HG02588 (cell line): ENCODE measurements at regions not wholly inside any gene's neighbourhood (a gene's known extent, or its start where the extent isn't known, plus 50 kb on each side); places are given as distances from the start of the nearest gene placed in this dataset.
"Not testable (repeated sequence)": the region's sequence is repeated elsewhere in the genome, so short reads cannot be mapped to it uniquely, and the experiment has no call there.

Experiments used
- ATAC-seq: cut with Tn5 transposase; IDR thresholded peaks from one replicate; pipeline ENCODE4 v1.9.1; 2021; ENCODE audit warnings: mild to moderate bottlenecking, moderate library complexity; ENCODE audit not compliant: unreplicated experiment

DNA sequence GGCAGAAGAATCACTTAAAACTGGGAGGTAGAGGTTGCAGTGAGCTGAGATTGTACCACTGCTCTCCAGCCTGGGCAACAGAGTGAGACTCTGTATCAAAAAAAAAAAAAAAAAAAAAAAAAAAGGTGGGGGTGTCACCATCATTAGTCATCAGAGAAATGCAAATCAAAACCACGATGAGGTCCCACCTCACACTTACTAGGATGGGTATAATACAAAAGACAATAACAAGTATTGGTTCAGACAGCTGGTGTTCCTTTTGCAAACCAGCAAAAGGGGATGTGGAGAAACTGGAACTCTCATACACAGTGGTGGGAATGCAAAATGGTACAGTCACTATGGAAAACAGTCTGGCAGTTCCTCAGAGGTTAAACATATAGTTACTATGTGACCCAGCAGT lies 78.7 kb upstream of the TSC22D2 start:
- no peak for ATAC-seq

DNA sequence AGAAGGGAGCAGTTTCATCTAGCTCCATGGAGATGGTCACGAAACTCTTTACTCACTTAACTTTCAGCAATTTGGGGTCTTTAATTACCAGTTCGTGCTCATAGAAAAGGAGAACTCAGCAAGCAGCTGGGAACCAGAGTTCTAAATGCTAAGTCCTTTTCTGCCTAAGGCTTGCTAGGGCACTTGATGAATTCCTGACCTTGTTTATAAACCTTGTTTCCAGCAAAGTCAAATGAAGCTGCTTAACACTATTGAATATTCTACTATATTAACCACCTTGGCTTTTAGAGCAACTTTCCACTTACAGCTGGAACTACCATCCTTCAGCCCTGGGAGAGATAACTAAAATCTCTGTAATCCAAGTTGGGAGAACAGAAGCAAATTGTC lies 79.5 kb upstream of the TSC22D2 start:
- ATAC-seq, result no peak

DNA sequence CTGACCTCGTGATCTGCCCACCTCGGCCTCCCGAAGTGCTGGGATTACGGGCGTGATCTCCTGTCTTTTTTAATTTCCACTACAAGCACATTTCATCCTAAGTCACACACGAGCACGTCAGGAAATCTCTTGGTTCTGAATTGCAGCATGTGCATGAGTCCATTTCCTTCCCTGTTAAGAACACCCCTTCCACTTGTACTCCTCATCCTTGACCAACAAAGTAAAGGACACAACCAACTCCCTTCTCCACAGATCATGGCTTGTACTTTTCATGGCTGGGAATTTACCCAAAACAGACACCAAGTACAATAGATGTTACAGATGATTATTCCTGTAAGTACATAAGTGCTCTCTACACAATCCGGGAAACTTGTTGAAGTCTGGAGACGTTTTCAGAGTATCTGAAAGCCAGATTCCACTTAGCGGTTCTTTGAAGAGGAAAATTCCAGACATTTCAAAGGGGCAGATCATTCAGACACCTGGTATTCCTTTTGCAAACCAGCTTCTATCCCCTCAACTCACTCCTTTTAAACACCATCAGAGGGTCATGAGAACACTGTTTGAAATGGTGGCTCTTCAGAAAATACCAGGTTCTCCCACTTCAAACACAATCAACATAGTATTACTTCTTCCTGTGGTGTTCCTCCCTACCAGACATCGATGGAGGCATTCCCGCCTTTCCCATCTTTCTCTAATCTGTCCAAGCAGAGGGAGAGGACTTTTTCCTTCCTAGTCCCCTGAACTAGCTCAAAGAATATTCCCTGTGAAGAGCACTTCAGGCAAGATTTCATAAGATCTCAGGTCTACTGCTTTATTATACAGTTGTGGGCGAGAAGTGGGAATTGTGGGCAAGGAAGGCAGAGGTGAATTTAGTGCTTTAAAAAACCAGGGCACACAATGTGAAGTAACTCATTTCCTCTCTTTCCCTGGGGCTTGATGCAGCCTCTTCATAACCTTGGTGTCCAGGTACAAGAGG lies 80.1 kb upstream of the TSC22D2 start:
- ATAC-seq, result no peak

DNA sequence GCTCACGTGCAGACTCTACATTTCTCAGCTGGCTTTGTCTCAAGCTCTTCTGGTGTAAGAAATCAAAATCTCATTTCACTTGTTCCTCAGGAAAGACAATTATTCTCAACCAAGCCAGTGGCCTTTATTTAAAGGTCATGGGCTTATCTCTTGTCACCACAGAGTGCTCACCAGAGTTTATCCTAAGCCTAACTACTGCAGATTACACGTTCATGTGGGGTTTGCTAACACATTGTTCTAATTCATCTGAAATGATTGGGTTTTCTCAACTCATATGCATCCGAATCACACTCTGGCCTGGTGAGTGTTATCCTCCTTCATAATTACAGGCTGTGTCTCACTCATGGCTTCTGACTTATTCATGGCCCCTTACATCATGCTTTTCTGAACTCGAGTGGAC lies 83.3 kb upstream of the TSC22D2 start:
- no peak for ATAC-seq

DNA sequence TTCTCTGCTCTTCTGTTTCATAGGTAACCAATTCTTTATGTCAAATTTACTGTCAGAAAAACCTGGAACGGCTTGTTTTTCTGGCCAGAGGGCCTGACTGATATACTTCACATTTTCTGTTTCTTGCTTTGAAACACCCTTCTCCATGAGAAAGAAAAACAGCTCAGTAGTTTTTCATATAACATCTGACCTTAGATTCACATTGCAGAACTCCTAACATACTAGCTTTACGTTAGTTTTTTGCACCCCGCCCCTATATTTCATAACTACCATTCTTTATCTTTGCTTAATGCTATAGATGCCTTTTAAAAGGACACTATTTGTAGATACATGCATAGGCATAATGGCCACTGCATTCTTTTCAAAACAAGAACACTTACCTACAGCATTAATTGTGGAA lies 83.9 kb upstream of the TSC22D2 start:
- ATAC-seq, result no peak

DNA sequence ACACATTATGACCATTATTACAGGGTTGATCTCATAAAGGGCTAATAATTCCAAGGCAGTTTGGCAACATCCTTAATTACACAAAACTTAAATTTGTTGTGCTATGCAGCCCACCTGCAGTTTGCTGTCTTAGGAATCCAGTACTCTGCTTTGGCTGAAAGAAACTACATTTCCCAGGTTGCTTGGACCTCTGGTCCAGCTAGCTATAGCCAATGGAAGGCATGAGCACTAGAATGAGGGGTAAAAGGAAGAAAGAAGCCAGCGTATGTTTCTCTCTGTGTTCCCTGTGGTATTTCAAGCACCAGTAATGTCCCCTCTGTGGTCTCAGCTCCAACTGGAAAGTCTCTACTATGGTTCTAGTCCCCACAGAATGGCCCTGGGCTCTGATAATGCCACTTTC lies 84.3 kb upstream of the TSC22D2 start:
- ATAC-seq, result no peak

DNA sequence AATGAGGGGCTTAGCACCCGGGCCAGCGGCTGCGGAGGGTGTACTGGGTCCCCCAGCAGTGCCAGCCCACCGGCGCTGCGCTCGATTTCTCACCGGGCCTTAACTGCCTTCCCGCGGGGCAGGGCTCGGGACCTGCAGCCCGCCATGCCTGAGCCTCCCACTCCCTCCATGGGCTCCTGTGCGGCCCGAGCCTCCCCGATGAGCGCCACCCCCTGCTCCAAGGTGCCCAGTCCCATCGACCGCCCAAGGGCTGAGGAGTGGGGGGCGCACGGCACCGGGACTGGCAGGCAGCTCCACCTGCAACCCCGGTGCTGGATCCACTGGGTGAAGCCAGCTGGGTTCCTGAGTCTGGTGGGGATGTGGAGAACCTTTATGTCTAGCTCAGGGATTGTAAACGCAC lies 85.0 kb upstream of the TSC22D2 start:
- not testable (repeated sequence) for ATAC-seq

DNA sequence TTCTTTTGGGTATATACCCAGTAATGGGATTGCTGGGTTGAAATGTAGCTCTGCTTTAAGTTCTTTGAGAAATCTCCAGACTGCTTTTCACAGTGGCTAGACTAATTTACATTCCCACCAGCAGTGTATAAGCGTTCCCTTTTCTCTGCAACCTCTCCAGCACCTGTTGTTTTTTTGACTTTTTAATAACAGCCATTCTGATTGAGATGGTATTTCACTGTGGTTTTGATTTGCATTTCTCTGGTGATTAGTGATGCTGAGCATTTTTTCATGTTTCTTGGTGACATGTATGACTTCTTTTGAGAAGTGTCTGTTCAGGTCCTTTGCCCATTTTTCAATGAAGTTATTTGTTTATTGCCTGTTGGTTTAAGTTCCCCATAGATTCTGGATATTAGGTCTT lies 87.1 kb upstream of the TSC22D2 start:
- ATAC-seq, result not testable (repeated sequence)

DNA sequence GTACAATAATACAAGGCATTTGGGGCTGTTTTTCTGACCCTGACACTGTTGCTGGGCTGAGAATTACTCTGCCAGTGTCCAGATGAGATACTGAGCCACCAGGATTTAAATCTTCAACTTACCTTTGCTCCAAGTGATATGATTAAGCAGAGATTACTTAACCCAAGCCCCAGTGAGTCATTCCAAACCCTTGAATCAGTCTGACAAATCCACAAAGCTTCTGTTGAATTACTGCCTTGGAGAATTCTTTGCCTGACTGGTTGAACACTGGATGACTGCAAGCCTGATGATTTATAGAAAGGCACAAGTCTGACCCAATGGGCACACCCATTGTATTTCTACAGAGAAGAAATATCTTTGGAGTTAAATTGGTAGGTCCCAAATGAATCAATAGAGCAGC lies 88.2 kb upstream of the TSC22D2 start:
- no peak for ATAC-seq

DNA sequence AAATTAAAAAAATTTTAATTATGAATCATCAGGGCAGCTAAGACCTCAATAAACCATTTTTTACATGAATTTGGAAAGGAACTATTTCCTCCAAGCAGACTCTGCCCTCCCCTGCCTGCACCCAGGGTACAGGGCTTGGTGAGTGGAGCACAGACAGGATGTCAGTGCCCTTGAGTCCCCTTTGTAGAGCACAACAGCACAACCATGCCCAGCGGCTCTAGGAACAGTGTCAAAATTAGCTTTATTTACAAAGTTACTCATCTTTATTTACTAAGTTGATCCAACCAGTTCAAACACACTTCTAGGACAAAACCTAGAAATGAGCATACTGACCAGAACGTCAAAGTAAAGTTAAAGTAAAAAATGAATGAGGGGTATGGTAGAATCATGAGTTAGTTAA lies 90.6 kb upstream of the TSC22D2 start:
- ATAC-seq, result no peak

DNA sequence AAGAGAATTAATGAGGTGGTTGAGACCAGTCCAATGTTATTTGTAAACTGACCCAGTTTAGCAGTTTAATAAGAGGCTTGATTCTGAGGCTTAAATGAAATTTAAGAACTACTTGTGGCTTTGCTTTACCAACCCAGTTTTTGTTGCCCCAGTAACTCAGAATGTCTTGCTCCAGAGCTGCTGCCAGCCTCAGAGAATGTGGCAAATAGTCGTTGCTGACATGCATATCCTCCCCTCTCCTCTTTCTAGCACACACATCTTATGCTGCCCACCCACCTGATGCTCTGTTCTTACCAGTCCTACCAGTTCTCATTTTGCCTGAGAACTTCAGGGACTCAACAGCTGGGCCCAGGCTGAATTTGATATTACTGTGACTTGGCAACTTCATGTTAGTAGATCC lies 92.4 kb upstream of the TSC22D2 start:
- no peak for ATAC-seq

DNA sequence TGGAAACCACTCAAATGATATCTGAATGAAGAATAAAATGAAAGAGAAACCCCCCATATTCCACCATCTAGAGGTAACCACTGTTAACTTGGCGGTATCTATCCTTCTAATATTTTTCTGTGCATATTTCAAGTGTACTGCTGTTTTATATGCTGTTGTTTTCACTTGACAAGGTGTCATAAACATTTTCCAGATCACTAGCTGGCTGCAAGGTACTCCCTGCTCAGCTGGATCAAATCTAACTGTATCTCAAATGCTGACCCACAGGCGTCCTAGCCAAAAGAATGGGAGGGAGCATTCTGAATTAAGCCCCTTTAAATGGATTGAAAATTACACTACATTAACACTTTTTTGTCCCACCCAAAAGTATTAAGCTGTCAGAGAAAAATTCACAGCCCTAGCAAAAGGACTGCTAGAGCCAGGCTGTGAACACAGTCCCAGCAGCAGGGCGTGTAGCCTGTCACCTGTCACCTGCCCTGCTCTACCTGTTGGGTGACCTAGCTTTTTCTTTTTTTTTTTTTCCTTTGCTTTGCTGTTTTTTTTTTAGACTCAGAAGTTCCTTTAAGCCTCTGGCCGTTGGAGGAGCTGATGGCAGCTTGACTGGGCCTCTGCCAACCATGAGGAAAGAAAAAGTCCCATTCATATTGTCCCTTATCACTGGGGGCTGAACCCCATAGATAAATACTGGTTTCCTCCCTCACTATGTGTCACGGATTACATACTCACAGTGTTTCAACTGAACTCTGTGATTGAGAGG lies 93.7 kb upstream of the TSC22D2 start:
- no peak for ATAC-seq

DNA sequence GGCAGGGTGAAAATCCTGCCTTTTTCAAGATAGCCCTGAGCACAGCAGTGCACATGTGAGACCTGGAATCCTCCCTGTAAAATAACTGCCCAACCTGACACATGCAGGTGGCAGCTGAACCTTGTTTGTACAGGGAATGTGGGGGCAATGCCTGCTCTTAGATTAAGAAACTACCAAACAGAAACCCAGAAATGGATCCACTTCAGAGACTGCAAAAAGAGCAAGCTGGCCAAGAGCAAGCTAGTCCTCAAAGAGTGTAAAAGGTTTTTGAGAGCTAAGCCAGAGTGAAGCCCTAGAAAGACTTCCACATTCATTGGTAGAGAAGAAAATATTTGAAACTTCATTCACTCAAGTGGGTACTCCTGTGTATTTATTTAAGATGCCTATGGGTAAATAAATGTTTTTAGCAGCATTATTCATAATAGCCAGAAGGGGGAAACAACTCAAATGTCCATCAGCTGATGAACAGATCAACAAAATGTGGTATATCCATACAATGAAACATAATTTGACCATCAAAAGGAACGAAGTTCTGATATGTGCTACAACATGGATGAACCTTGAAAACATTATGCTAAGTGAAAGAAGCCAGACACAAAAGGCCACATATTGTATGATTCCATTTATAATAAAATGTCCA lies 96.0 kb upstream of the TSC22D2 start:
- no peak for ATAC-seq

DNA sequence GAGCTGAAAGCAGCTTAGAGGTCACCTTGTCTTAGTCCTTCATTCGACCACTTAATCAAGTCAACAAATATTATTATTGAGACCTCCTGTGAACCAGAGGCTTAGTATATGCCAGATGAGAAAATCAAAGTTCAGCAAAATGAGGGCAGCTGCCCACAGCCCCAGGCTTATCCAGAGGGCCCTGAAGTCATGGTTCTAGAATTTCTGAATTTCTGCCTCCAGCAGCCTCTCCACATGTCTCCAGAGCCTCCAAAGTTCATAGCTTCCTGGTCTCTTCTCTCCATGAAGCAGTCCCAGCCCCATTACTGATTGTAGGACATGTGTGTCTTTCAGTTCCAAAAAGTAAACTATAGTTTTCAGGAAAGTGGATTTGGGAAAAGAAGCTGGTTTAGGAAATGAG lies 96.9 kb upstream of the TSC22D2 start:
- ATAC-seq, result no peak

DNA sequence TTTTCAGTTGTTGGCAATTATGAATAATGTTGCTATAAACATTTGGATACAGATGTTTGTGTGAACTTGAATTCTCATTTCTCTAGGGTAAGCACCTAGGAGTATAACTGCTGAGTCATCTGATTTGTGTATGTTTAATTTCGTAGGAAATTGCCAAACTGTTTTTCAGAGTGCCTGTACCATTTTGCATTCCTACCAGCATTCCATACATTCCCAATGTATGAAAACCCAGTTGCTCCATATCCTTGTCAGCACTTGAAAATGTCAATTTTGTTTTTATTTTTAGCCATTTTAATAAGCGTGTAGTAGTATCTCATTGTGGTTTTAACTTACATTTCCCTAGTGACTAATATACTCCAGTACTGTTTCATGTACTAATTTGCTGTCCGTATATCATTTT lies 98.5 kb upstream of the TSC22D2 start:
- ATAC-seq, result no peak

DNA sequence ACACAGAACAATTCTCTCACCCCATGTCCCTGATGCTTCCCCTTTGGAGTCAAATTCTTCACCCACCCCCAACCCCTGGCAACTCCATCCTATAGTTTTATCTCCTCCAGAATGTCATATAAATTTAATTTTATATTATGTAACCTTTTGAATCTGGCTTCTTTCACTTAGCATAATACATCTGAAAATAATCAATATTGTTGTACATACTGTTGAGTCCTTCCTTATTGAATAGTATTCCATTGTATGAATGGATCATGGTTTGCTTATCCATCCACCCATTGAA lies 98.9 kb upstream of the TSC22D2 start:
- ATAC-seq, result no peak

DNA sequence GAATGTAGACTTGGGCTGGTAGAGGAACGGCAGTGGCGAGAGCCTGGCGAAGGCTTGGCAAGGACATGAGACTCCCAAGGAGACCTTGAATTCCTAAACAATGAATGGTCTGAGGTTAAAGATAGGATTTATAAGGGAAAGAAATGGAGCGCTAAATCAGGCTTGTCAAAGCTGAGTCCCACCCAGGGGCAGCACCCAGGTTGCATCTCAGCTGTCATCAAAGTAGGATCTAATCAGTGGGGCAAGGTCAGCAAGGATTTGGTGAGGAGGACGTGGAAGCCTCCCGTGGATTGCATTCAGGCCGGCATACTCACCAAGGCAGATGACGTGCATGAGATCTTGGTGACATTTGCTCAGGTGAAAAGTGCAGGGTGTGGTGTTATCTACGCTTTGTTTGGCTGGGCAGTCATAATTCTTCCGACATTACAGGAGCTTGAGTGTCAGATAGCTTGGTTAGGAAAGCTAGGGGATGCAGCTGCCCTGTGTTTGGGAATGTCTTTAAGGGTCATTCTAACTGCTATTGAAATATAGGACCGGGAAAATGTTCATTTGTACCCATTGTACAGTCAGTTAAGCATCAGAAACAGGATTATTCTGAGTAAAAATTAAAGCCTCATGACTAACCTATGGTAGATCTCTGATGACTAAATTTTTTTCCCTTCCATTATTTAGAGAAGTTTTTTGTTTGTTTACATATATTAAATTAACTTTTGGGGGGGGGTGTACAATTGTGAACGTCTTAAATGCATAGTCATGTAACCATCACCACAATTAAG lies 99.4 kb upstream of the TSC22D2 start:
- ATAC-seq, result no peak

DNA sequence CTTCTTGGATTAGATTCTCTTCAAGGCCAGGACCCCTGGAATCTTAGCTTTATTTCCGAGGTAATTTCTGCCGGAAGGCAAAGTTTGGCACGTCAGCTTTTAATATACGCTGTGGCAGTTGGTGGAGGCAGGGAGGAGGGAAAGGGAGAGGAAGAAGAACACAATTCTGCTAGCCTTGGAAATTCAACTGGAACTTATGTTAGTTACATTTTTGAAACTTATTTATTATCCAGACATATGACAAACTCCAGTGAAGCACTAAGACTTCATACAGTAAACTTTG lies 100.1 kb upstream of the TSC22D2 start:
- ATAC-seq, result no peak

DNA sequence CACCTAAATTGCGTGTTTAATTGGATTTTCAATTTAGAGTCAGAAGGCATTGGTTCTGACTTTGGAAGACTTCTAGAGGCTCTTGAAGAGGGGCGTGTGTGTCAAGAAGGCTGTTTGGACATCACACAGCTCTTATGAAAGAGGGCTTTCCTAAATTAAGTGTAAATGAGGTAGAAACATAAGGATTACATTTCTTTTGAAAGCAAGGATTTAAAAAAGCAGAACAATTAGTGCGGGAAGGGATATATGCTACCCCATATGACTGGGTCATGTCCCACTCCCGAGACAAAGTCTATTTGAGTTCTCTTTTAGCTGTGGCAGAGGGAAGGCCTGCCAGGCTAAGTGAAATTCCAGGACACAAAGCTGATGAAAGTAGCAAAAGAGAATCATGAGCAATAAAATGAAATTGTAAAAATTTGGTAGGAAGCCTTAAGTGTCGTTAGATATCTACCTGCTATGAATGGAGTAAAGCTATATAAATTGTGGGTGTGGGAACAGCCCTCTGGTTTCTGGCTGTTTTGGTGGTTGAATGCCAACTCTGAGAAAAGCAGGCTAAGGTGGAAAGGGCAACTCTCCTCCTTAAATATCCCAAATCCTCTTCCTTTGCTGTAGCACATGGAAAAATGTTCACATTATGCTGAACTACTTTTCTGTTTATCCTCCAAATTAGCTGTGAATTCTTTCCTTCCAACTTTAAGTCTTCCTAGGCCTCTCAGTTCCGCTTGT lies 100.6 kb upstream of the TSC22D2 start:
- no peak for ATAC-seq

DNA sequence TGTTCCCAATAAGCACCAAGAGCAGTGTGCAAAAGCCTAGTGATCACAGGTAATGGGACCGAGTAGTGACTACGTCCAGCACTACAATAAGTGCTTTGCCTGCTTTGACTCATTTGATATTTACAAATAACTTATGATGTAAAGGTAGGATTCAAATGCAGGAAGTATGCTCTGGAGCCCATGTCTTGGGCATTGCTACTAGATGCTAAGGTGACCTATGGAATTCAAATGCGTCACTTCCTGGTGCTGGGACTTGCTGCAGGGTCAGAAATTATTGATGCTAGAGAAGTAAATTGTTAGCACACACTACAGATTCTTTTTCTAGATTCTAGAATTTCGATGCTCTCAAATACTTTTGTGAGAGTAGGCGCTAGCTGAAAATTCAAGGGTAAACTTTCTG lies 101.2 kb upstream of the TSC22D2 start:
- ATAC-seq, result no peak

DNA sequence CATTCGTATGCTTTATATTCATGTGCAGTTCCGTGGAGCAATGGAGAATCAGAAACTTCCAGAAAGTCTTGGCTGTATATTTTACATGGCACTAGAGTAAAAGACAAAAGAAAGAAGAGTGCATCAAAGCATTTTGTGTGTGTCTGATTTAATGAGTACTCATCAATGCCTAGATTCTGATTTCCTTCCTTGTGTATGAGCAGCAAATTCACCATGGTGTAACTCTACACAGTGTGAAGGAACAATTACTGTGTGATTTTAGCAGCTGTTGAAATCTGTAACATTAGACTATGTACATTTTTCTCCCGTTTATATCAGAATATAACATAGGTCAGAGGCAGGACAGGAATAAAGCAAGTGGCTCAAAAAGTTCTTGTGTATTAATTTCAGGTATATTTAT lies 102.0 kb upstream of the TSC22D2 start:
- ATAC-seq, result no peak
